Activated B cell treated with CpG ODN at 0.5 μM for 24 hours (primary cell): ENCODE measurements at regions not wholly inside any gene's neighbourhood (a gene's known extent, or its start where the extent isn't known, plus 50 kb on each side); places are given as distances from the start of the nearest gene placed in this dataset.

Experiments used
- ATAC-seq: fragments of 200-7000 bp; cut with Tn5 transposase; one replicate; pipeline ENCODE4 v1.10.0; 2021; ENCODE audit warnings: low read depth, mild to moderate bottlenecking, moderate library complexity
- CTCF ChIA-PET: fragments of 350-600 bp; sonication (Branson Sonifier 250); formaldehyde crosslinking; loops from one replicate; lab custom pipeline; 2021; ENCODE audit warnings: antibody characterized with exemption; lab: Charles Lee
- POLR2A ChIA-PET: fragments of 350-600 bp; sonication (Branson Sonifier 250); formaldehyde crosslinking; loops from one replicate; lab custom pipeline; 2021; ENCODE audit warnings: antibody characterized with exemption; lab: Charles Lee
- DNase-seq: peaks from one replicate; pipeline ENCODE4 v3.0.0; 2022
- H3K27ac Mint-ChIP-seq: one replicate; pipeline ENCODE4 v1.8.0; 2020; ENCODE audit warnings: mixed read lengths
- H3K27me3 Mint-ChIP-seq: one replicate; pipeline ENCODE4 v1.8.0; 2021; ENCODE audit warnings: mixed read lengths
- H3K36me3 Mint-ChIP-seq: one replicate; pipeline ENCODE4 v1.8.0; 2021; ENCODE audit warnings: low read depth, mixed read lengths
- H3K4me1 Mint-ChIP-seq: one replicate; pipeline ENCODE4 v1.8.0; 2021; ENCODE audit warnings: mixed read lengths
- H3K4me3 Mint-ChIP-seq: one replicate; pipeline ENCODE4 v1.8.0; 2020; ENCODE audit warnings: mild to moderate bottlenecking, mixed read lengths
- H3K9me3 Mint-ChIP-seq: one replicate; pipeline ENCODE4 v1.8.0; 2020; ENCODE audit warnings: mixed read lengths
- CTCF ChIP-seq: fragments of 200-600 bp; IDR thresholded peaks from one replicate; pipeline ENCODE4 v1.8.0; 2022; ENCODE audit warnings: antibody characterized with exemption, mild to moderate bottlenecking
- intact Hi-C: fragments of 100-400 bp; cut with micrococcal nuclease; formaldehyde crosslinking; loops from one replicate; pipeline ENCODE4 v1.15.1; 2024

GRCh38 chr5:174626369-174626920 lies 97.9 kb upstream of the MSX2 start:
- DNase-seq (no peak), ATAC-seq (no peak)
- Mint-ChIP-seq H3K4me3 (no peak overlapping the region), H3K36me3 (no peaks in the 10 kb centered on the region), H3K27ac (no peak overlapping the region), H3K9me3 (no peaks in the 10 kb centered on the region), H3K4me1 (no peaks in the 10 kb centered on the region), H3K27me3 (no peaks in the 10 kb centered on the region)
- POLR2A ChIA-PET = no interaction called here
- no peak for TF ChIP-seq CTCF
- intact Hi-C loops = no loop called here
- CTCF ChIA-PET = no interaction called here

GRCh38 chr5:174636094-174636493 lies 88.3 kb upstream of the MSX2 start:
- no peaks in the 10 kb centered on the region for H3K9me3 Mint-ChIP-seq
- ATAC-seq (no peak), DNase-seq (no peak)
- H3K36me3 Mint-ChIP-seq = no peaks in the 10 kb centered on the region
- H3K4me1 Mint-ChIP-seq = no peaks in the 10 kb centered on the region
- H3K4me3 Mint-ChIP-seq = no peak overlapping the region
- ChIA-PET POLR2A (no interaction called here), CTCF (no interaction called here)
- intact Hi-C loops = no loop called here
- no peak overlapping the region for H3K27ac Mint-ChIP-seq
- H3K27me3 Mint-ChIP-seq = no peaks in the 10 kb centered on the region
- TF ChIP-seq CTCF = no peak

- Mint-ChIP-seq H3K36me3 (no peaks in the 10 kb centered on the region), H3K27ac (no peak overlapping the region), H3K9me3 (peaks cover 6% of the 10 kb centered on the region), H3K4me3 (no peak overlapping the region), H3K4me1 (no peaks in the 10 kb centered on the region), H3K27me3 (no peaks in the 10 kb centered on the region)
- no peak for ATAC-seq
- CTCF ChIA-PET = no interaction called here
- POLR2A ChIA-PET = no interaction called here
- TF ChIP-seq CTCF = no peak
- DNase-seq = no peak
- intact Hi-C loops = no loop called here
Measured at GRCh38 chr5:174642816-174643405, 81.5 kb upstream of the MSX2 start.

GRCh38 chr5:174644436-174644835 lies 79.9 kb upstream of the MSX2 start:
- no peak overlapping the region for H3K4me3 Mint-ChIP-seq
- no peak for DNase-seq
- ChIA-PET POLR2A (no interaction called here), CTCF (no interaction called here)
- H3K27ac Mint-ChIP-seq = no peak overlapping the region
- no peaks in the 10 kb centered on the region for H3K36me3 Mint-ChIP-seq
- intact Hi-C loops = no loop called here
- H3K9me3 Mint-ChIP-seq = peaks cover 14% of the 10 kb centered on the region
- no peak for TF ChIP-seq CTCF
- H3K4me1 Mint-ChIP-seq = no peaks in the 10 kb centered on the region
- no peak for ATAC-seq
- no peaks in the 10 kb centered on the region for H3K27me3 Mint-ChIP-seq

GRCh38 chr5:174644923-174645322 lies 79.5 kb upstream of the MSX2 start:
- Mint-ChIP-seq H3K4me1 (no peaks in the 10 kb centered on the region), H3K27me3 (no peaks in the 10 kb centered on the region), H3K36me3 (no peaks in the 10 kb centered on the region), H3K9me3 (peaks cover 14% of the 10 kb centered on the region), H3K4me3 (no peak overlapping the region), H3K27ac (no peak overlapping the region)
- no peak for ATAC-seq
- DNase-seq = no peak
- ChIA-PET POLR2A (no interaction called here), CTCF (no interaction called here)
- intact Hi-C loops = no loop called here
- TF ChIP-seq CTCF = no peak
